Panc1 (cell line): ENCODE measurements at regions not wholly inside any gene's neighbourhood (a gene's known extent, or its start where the extent isn't known, plus 50 kb on each side); places are given as distances from the start of the nearest gene placed in this dataset.

Experiments used
- ATAC-seq: fragments of 200-7000 bp; cut with Tn5 transposase; 2 replicates; pipeline ENCODE4 v1.9.1; 2020; ENCODE audit warnings: mild to moderate bottlenecking, moderate library complexity
- BruUV-seq: library from RNA; stranded (reverse); fragments of 400-500 nt; replicated peaks from 2 replicates; lab custom pipeline; 2021; lab: Mats Ljungman, UMichigan
- CTCF ChIA-PET: fragments of 300-600 bp; sonication (Branson Sonifier 250); formaldehyde crosslinking; loops from one replicate; lab custom pipeline; 2022; ENCODE audit warnings: antibody characterized with exemption; lab: Charles Lee
- POLR2A ChIA-PET: fragments of 300-600 bp; sonication (Branson Sonifier 250); formaldehyde crosslinking; loops from one replicate; lab custom pipeline; 2022; ENCODE audit warnings: antibody characterized with exemption; lab: Charles Lee
- DNase-seq: peaks from one replicate; pipeline ENCODE4 v3.0.0-alpha.2; 2010; ENCODE audit warnings: low read depth, low spot score
- H3K27ac ChIP-seq: 2 replicates; pipeline ENCODE4 v1.5.1; 2011; ENCODE audit warnings: mild to moderate bottlenecking, low read length, inconsistent platforms
- H3K27me3 ChIP-seq: fragments of 200-500 bp; sonication (Bioruptor generic); 2 replicates; pipeline ENCODE4 v1.6.0; 2014; ENCODE audit warnings: low read length, inconsistent platforms; ENCODE audit not compliant: control insufficient read depth, insufficient read depth
- H3K36me3 ChIP-seq: fragments of 200-500 bp; sonication (Bioruptor generic); 2 replicates; pipeline ENCODE4 v1.5.1; 2014; ENCODE audit warnings: inconsistent platforms, mild to moderate bottlenecking, low read length, moderate library complexity; ENCODE audit not compliant: control insufficient read depth, insufficient read depth
- H3K4me1 ChIP-seq: 2 replicates; pipeline ENCODE4 v1.5.1; 2011; ENCODE audit warnings: inconsistent platforms, mild to moderate bottlenecking, low read length, moderate library complexity; ENCODE audit not compliant: control insufficient read depth, insufficient read depth
- H3K4me3 ChIP-seq, 2 experiments: 2 replicates each; pipeline ENCODE4 v1.5.1; 2011 to 2012; ENCODE audit warnings: low read depth in 2 of 2, low read length in 2 of 2, mild to moderate bottlenecking in 2 of 2, inconsistent platforms in 1 of 2, moderate library complexity in 1 of 2
- H3K9me3 ChIP-seq: fragments of 200-500 bp; sonication (Bioruptor generic); 2 replicates; pipeline ENCODE4 v1.5.1; 2014; ENCODE audit warnings: low read depth, mild to moderate bottlenecking, inconsistent platforms, low read length, moderate library complexity; ENCODE audit not compliant: control insufficient read depth, insufficient read depth
- POLR2AphosphoS5 ChIP-seq: IDR thresholded peaks from 2 replicates; pipeline ENCODE4 v1.6.1; 2012; ENCODE audit warnings: mild to moderate bottlenecking, low read depth, low read length, moderate library complexity
- REST ChIP-seq, 2 experiments: IDR thresholded peaks; 2 replicates each; pipeline ENCODE4 v1.6.1; 2011 to 2012; ENCODE audit warnings: low read depth in 2 of 2, control low read depth in 1 of 2, low read length in 1 of 2, mild to moderate bottlenecking in 1 of 2, moderate library complexity in 1 of 2; ENCODE audit not compliant: insufficient read depth in 1 of 2
- SIN3A ChIP-seq: IDR thresholded peaks from 2 replicates; pipeline ENCODE4 v1.6.1; 2012; ENCODE audit warnings: low read depth, mild to moderate bottlenecking, low read length, moderate library complexity, borderline replicate concordance; ENCODE audit not compliant: insufficient read depth
- TCF7L2 ChIP-seq: IDR thresholded peaks from 2 replicates; pipeline ENCODE4 v1.6.1; 2011; ENCODE audit warnings: mild to moderate bottlenecking, low read depth, low read length, inconsistent platforms
- in situ Hi-C: cut with HindIII; loops from 2 replicates; pipeline ENCODE4 v1.10.0; 2016; ENCODE audit warnings: low sequenced_read_pairs, low pct_unique_long_range_greater_than_20kb
- intact Hi-C: fragments of 100-400 bp; cut with micrococcal nuclease; formaldehyde crosslinking; loops from one replicate; pipeline ENCODE4 v1.10.0; 2022; ENCODE audit not compliant: unreplicated experiment
- TF ChIP-seq, protein P1 (sequence below): fragments of 450-650 bp; IDR thresholded peaks from 2 replicates; pipeline ENCODE4 v1.5.1; 2017; ENCODE audit warnings: mild to moderate bottlenecking

DNA sequence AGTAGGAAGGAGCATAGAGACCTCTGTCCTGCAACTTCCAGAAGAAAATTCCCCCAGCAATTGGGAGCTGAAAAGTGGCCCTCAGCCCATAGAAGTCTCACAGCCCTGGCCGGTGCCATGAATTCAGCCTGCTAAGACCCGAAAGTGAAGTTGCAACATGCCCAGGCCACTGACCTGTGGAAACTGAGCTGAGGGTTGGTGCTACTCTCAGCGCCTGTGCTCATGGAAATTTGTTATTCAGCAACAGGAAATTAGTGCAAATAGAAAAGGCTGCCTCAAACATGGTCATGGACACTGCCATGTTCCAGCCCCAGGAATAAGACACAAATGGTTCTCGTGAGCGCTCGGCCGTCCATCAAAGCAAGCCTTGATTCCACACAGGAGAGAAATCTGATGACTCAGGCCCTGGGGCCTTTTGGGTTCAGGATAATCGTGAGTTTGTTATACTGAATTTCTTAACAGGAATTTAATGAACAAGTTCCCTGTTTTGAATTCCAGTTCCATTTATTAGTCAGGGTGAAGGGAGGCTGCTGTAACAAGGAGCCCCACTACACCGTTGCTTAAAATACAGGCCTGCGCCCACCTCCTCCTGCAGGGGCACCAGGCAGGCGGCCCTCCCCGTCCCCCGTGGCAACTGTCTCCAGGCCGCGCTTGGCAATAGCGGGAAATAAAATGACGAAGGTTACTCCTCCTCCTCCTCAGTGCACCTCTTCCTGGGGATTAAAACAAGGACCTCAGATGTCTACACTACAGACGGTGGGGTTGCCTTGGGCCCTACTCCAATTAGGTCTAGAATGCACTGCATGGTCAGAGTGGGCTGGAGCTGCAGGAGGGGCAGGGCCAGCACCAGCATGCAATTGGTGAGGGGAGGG is 152.9 kb downstream of the ERMARD start:
- POLR2A ChIA-PET: no interaction called here
- Histone ChIP-seq H3K9me3 (no peaks in the 10 kb centered on the region), H3K27ac (no peak overlapping the region), H3K27me3 (no peaks in the 10 kb centered on the region), H3K36me3 (no peaks in the 10 kb centered on the region), H3K4me3 (no peak overlapping the region), H3K4me1 (peaks cover 8% of the 10 kb centered on the region)
- ATAC-seq: no peak
- in situ Hi-C loops (no loop called here), intact Hi-C loops (no loop called here)
- no peak for TF ChIP-seq POLR2AphosphoS5
- TF ChIP-seq, protein P1, sequence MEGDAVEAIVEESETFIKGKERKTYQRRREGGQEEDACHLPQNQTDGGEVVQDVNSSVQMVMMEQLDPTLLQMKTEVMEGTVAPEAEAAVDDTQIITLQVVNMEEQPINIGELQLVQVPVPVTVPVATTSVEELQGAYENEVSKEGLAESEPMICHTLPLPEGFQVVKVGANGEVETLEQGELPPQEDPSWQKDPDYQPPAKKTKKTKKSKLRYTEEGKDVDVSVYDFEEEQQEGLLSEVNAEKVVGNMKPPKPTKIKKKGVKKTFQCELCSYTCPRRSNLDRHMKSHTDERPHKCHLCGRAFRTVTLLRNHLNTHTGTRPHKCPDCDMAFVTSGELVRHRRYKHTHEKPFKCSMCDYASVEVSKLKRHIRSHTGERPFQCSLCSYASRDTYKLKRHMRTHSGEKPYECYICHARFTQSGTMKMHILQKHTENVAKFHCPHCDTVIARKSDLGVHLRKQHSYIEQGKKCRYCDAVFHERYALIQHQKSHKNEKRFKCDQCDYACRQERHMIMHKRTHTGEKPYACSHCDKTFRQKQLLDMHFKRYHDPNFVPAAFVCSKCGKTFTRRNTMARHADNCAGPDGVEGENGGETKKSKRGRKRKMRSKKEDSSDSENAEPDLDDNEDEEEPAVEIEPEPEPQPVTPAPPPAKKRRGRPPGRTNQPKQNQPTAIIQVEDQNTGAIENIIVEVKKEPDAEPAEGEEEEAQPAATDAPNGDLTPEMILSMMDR: no peak
- TF ChIP-seq TCF7L2: no peak
- no peak for TF ChIP-seq SIN3A
- TF ChIP-seq REST (IDR thresholded peaks at IDR 0.05; ENCODE audit: insufficient read depth in 1 of 2, low read depth in 2 of 2, low read length in 1 of 2): no peak
- DNase-seq: no peak
- CTCF ChIA-PET: no interaction called here
- no TSS peak for BruUV-seq

DNA sequence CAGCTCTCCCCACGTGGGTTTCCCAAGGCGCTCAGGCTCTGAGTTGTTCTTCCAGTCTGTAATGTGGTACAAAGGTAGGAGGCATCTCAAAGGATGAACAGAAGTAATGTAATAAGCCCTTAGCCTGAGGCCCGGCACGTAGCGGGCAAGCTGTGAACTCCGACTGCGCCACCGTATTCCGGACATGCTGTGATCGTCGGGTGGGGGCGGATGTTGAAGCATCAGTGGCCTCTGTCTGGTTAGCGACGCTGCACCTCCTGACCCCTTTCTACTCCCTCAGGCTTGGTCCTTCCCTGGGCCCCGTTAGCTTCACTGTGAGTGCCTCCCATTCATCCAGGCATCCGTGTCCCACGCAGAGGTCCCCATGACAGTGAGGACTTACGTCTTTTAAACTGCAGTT is 151.7 kb downstream of the ERMARD start:
- H3K4me1 ChIP-seq: peaks cover 8% of the 10 kb centered on the region
- TF ChIP-seq POLR2AphosphoS5 (no peak), REST (IDR thresholded peaks at IDR 0.05; ENCODE audit: insufficient read depth in 1 of 2, low read depth in 2 of 2, low read length in 1 of 2) (no peak), TCF7L2 (no peak), SIN3A (no peak)
- TF ChIP-seq, protein P1: no peak
- BruUV-seq: no TSS peak
- no peaks in the 10 kb centered on the region for H3K27me3 ChIP-seq
- POLR2A ChIA-PET: no interaction called here
- no peaks in the 10 kb centered on the region for H3K36me3 ChIP-seq
- CTCF ChIA-PET: no interaction called here
- H3K9me3 ChIP-seq: no peaks in the 10 kb centered on the region
- in situ Hi-C loops: no loop called here
- ATAC-seq (no peak), DNase-seq (no peak)
- intact Hi-C loops: no loop called here
- H3K4me3 ChIP-seq: no peak overlapping the region
- no peak overlapping the region for H3K27ac ChIP-seq
